GM21786 (cell line): ENCODE measurements at regions not wholly inside any gene's neighbourhood (a gene's known extent, or its start where the extent isn't known, plus 50 kb on each side); places are given as distances from the start of the nearest gene placed in this dataset.

ENCODE experiments used
- ATAC-seq: cut with Tn5 transposase; IDR thresholded peaks from one replicate; pipeline ENCODE4 v1.9.1; 2021; ENCODE audit not compliant: unreplicated experiment

- ATAC-seq: no peak
Measured at GRCh38 chr16:85462714-85463611, 150.2 kb upstream of the GSE1 start.

GRCh38 chr16:85463672-85464382, 149.3 kb upstream of the GSE1 start:
- no peak for ATAC-seq

- no peak for ATAC-seq
Measured at GRCh38 chr16:85464383-85465305, 148.5 kb upstream of the GSE1 start.

GRCh38 chr16:85465328-85466303, 147.5 kb upstream of the GSE1 start:
- no peak for ATAC-seq

- no peak for ATAC-seq
Measured at GRCh38 chr16:85466304-85466700, 146.8 kb upstream of the GSE1 start.

- ATAC-seq: no peak
Measured at GRCh38 chr16:85466989-85467388, 146.1 kb upstream of the GSE1 start.

- no peak for ATAC-seq
Measured at GRCh38 chr16:85469929-85470590, 143.1 kb upstream of the GSE1 start.

- ATAC-seq: no peak
Measured at GRCh38 chr16:85470873-85471272, 142.2 kb upstream of the GSE1 start.

- no peak for ATAC-seq
Measured at GRCh38 chr16:85471469-85472431, 141.4 kb upstream of the GSE1 start.

GRCh38 chr16:85472514-85472913, 140.6 kb upstream of the GSE1 start:
- no peak for ATAC-seq

- no peak for ATAC-seq
Measured at GRCh38 chr16:85473323-85473722, 139.8 kb upstream of the GSE1 start.

- no peak for ATAC-seq
Measured at GRCh38 chr16:85473909-85474620, 139.1 kb upstream of the GSE1 start.

GRCh38 chr16:85474621-85475217, 138.4 kb upstream of the GSE1 start:
- ATAC-seq: no peak

GRCh38 chr16:85475233-85475632, 137.9 kb upstream of the GSE1 start:
- no peak for ATAC-seq

- no peak for ATAC-seq
Measured at GRCh38 chr16:85475691-85476300, 137.3 kb upstream of the GSE1 start.

- no peak for ATAC-seq
Measured at GRCh38 chr16:85476389-85476788, 136.7 kb upstream of the GSE1 start.

- no peak for ATAC-seq
Measured at GRCh38 chr16:85477801-85478363, 135.2 kb upstream of the GSE1 start.
